BE2C (cell line): ENCODE measurements at regions not wholly inside any gene's neighbourhood (a gene's known extent, or its start where the extent isn't known, plus 50 kb on each side); places are given as distances from the start of the nearest gene placed in this dataset.

Experiments used
- DNase-seq: peaks from one replicate; pipeline ENCODE4 v3.0.0-alpha.2; 2020
- H3K27me3 ChIP-seq: fragments of 250-450 bp; sonication (Bioruptor Pico); 2 replicates; pipeline ENCODE4 v1.5.1; 2020; ENCODE audit warnings: mild to moderate bottlenecking
- H3K36me3 ChIP-seq: fragments of 250-450 bp; sonication (Bioruptor Pico); 2 replicates; pipeline ENCODE4 v1.5.1; 2020; ENCODE audit warnings: mild to moderate bottlenecking
- H3K4me1 ChIP-seq: fragments of 250-450 bp; sonication (Bioruptor Pico); 2 replicates; pipeline ENCODE4 v1.5.1; 2020
- H3K4me3 ChIP-seq: 2 replicates; pipeline ENCODE4 v1.5.1; 2011; ENCODE audit warnings: low read depth, low read length
- H3K9me3 ChIP-seq: fragments of 250-450 bp; sonication (Bioruptor Pico); 2 replicates; pipeline ENCODE4 v1.5.1; 2020
- CTCF ChIP-seq: IDR thresholded peaks from 2 replicates; pipeline ENCODE4 v1.5.1; 2012; ENCODE audit warnings: mild to moderate bottlenecking, low read depth, low read length

- no peak for TF ChIP-seq CTCF
- Histone ChIP-seq H3K27me3 (no peaks in the 10 kb centered on the region), H3K4me1 (no peaks in the 10 kb centered on the region), H3K9me3 (no peaks in the 10 kb centered on the region), H3K36me3 (no peaks in the 10 kb centered on the region), H3K4me3 (no peak overlapping the region)
- DNase-seq, result no peak
Observed at GRCh38 chr2:6618201-6618600, 247.5 kb downstream of the CMPK2 start.

GRCh38 chr2:6623746-6624145 lies 242.0 kb downstream of the CMPK2 start:
- TF ChIP-seq CTCF, result no peak
- Histone ChIP-seq H3K36me3 (no peaks in the 10 kb centered on the region), H3K4me3 (no peak overlapping the region), H3K9me3 (no peaks in the 10 kb centered on the region; the same call in 1 of the 2 replicates), H3K4me1 (no peaks in the 10 kb centered on the region), H3K27me3 (no peaks in the 10 kb centered on the region)
- no peak for DNase-seq

- H3K4me3 ChIP-seq, result no peak overlapping the region
- no peak for TF ChIP-seq CTCF
- H3K36me3 ChIP-seq, result no peaks in the 10 kb centered on the region
- DNase-seq, result no peak
- H3K4me1 ChIP-seq, result no peaks in the 10 kb centered on the region
- no peaks in the 10 kb centered on the region; the same call in 1 of the 2 replicates for H3K9me3 ChIP-seq
- no peaks in the 10 kb centered on the region for H3K27me3 ChIP-seq
Observed at GRCh38 chr2:6626401-6627012, 239.2 kb downstream of the CMPK2 start.

GRCh38 chr2:6627316-6627715 lies 238.4 kb downstream of the CMPK2 start:
- Histone ChIP-seq H3K36me3 (no peaks in the 10 kb centered on the region), H3K4me3 (no peak overlapping the region), H3K4me1 (no peaks in the 10 kb centered on the region), H3K9me3 (no peaks in the 10 kb centered on the region; the same call in 1 of the 2 replicates), H3K27me3 (no peaks in the 10 kb centered on the region)
- no peak for TF ChIP-seq CTCF
- no peak for DNase-seq

GRCh38 chr2:6630209-6630608 lies 235.5 kb downstream of the CMPK2 start:
- Histone ChIP-seq H3K9me3 (no peaks in the 10 kb centered on the region; the same call in 1 of the 2 replicates), H3K27me3 (peaks cover 3% of the 10 kb centered on the region), H3K4me3 (no peak overlapping the region), H3K36me3 (no peaks in the 10 kb centered on the region), H3K4me1 (no peaks in the 10 kb centered on the region)
- DNase-seq, result no peak
- TF ChIP-seq CTCF, result no peak

GRCh38 chr2:6635296-6635695 lies 230.4 kb downstream of the CMPK2 start:
- H3K9me3 ChIP-seq, result no peaks in the 10 kb centered on the region
- DNase-seq, result no peak
- no peak overlapping the region for H3K4me3 ChIP-seq
- peaks cover 13% of the 10 kb centered on the region for H3K27me3 ChIP-seq
- peaks cover 9% of the 10 kb centered on the region for H3K4me1 ChIP-seq
- TF ChIP-seq CTCF, result no peak
- no peaks in the 10 kb centered on the region for H3K36me3 ChIP-seq
